CD4-positive, alpha-beta memory T cell (primary cell): ENCODE measurements at regions not wholly inside any gene's neighbourhood (a gene's known extent, or its start where the extent isn't known, plus 50 kb on each side); places are given as distances from the start of the nearest gene placed in this dataset.

Source experiments
- CTCF ChIA-PET: fragments of 350-600 bp; sonication (Branson Sonifier 250); formaldehyde crosslinking; loops from one replicate; lab custom pipeline; 2021; ENCODE audit warnings: inconsistent platforms; ENCODE audit not compliant: partially characterized antibody; lab: Charles Lee
- POLR2A ChIA-PET: fragments of 350-600 bp; sonication (Branson Sonifier 250); formaldehyde crosslinking; loops from one replicate; lab custom pipeline; 2021; ENCODE audit not compliant: partially characterized antibody; lab: Charles Lee
- DNase-seq, 5 donors: peaks; one replicate each; pipeline versions ENCODE4 v3.0.0 to v3.0.0-alpha.2; 2020 to 2022; ENCODE audit warnings: mixed read lengths in 1 of 5
- H3K27ac ChIP-seq: one replicate; pipeline ENCODE4 v1.7.0; 2013; ENCODE audit warnings: low read depth, low read length
- H3K27me3 ChIP-seq: 2 replicates; pipeline ENCODE4 v1.7.0; 2013; ENCODE audit warnings: mild to moderate bottlenecking, low read length, moderate library complexity; ENCODE audit not compliant: insufficient read depth
- H3K36me3 ChIP-seq: 2 replicates; pipeline ENCODE4 v1.7.0; 2013; ENCODE audit warnings: mild to moderate bottlenecking, low read length, moderate library complexity; ENCODE audit not compliant: insufficient read depth
- H3K4me1 ChIP-seq: 2 replicates; pipeline ENCODE4 v1.7.0; 2013; ENCODE audit warnings: mild to moderate bottlenecking, low read length, moderate library complexity; ENCODE audit not compliant: insufficient read depth
- H3K4me3 ChIP-seq, 2 donors: one replicate each; pipeline ENCODE4 v1.7.0; 2013; ENCODE audit warnings: low read length in 2 of 2, mild to moderate bottlenecking in 1 of 2
- H3K9me3 ChIP-seq, 2 donors: one replicate each; pipeline ENCODE4 v1.7.0; 2013; ENCODE audit warnings: low read length in 2 of 2, control low read depth in 1 of 2; ENCODE audit not compliant: control insufficient read depth in 1 of 2
- H3K27ac Mint-ChIP-seq, 7 donors: one replicate each; pipeline ENCODE4 v1.8.0; 2020 to 2021; ENCODE audit warnings: mixed read lengths in 7 of 7, mild to moderate bottlenecking in 6 of 7, inconsistent platforms in 3 of 7, moderate library complexity in 3 of 7
- H3K27me3 Mint-ChIP-seq, 2 donors: one replicate each; pipeline ENCODE4 v1.8.0; 2020 to 2021; ENCODE audit warnings: mixed read lengths in 2 of 2
- H3K36me3 Mint-ChIP-seq, 2 donors: one replicate each; pipeline ENCODE4 v1.8.0; 2020 to 2021; ENCODE audit warnings: mixed read lengths in 2 of 2, inconsistent platforms in 1 of 2, mild to moderate bottlenecking in 1 of 2
- H3K4me1 Mint-ChIP-seq, 4 donors: one replicate each; pipeline ENCODE4 v1.8.0; 2020 to 2021; ENCODE audit warnings: mixed read lengths in 4 of 4, mild to moderate bottlenecking in 1 of 4
- H3K4me3 Mint-ChIP-seq, 8 donors: one replicate each; pipeline ENCODE4 v1.8.0; 2020 to 2021; ENCODE audit warnings: mixed read lengths in 8 of 8, mild to moderate bottlenecking in 7 of 8, moderate library complexity in 6 of 8, inconsistent platforms in 3 of 8
- H3K9me3 Mint-ChIP-seq, 8 donors: one replicate each; pipeline ENCODE4 v1.8.0; 2020 to 2021; ENCODE audit warnings: mixed read lengths in 8 of 8, mild to moderate bottlenecking in 5 of 8, inconsistent platforms in 3 of 8, moderate library complexity in 1 of 8
- intact Hi-C: fragments of 100-400 bp; cut with micrococcal nuclease; formaldehyde crosslinking; loops from one replicate; pipeline ENCODE4 v1.15.1; 2023

GRCh38 chr9:79014929-79015699 is 556.7 kb upstream of the TLE4 start:
- intact Hi-C loops, result no loop called here
- peaks cover 0 to 3% (median 0%) of the 10 kb centered on the region in 8 donors for H3K9me3 Mint-ChIP-seq
- H3K27me3 Mint-ChIP-seq, result no peaks in the 10 kb centered on the region
- H3K4me1 Mint-ChIP-seq, result no peaks in the 10 kb centered on the region
- Histone ChIP-seq H3K4me1 (no peaks in the 10 kb centered on the region), H3K36me3 (no peaks in the 10 kb centered on the region), H3K4me3 (no peak overlapping the region), H3K27ac (no peak overlapping the region), H3K9me3 (no peaks in the 10 kb centered on the region), H3K27me3 (no peaks in the 10 kb centered on the region)
- H3K36me3 Mint-ChIP-seq, result no peaks in the 10 kb centered on the region
- no peak overlapping the region for H3K27ac Mint-ChIP-seq
- ChIA-PET CTCF (no interaction called here), POLR2A (no interaction called here)
- DNase-seq, result no peak
- no peak overlapping the region for H3K4me3 Mint-ChIP-seq

- H3K4me1 ChIP-seq, result no peaks in the 10 kb centered on the region
- Mint-ChIP-seq H3K9me3 (peaks cover 0 to 3% (median 0%) of the 10 kb centered on the region in 8 donors), H3K4me3 (no peak overlapping the region), H3K27ac (no peak overlapping the region), H3K4me1 (no peaks in the 10 kb centered on the region), H3K36me3 (no peaks in the 10 kb centered on the region), H3K27me3 (no peaks in the 10 kb centered on the region)
- no peaks in the 10 kb centered on the region for H3K27me3 ChIP-seq
- no peaks in the 10 kb centered on the region for H3K9me3 ChIP-seq
- no peak overlapping the region for H3K4me3 ChIP-seq
- no peaks in the 10 kb centered on the region for H3K36me3 ChIP-seq
- ChIA-PET POLR2A (no interaction called here), CTCF (no interaction called here)
- H3K27ac ChIP-seq, result no peak overlapping the region
- no peak for DNase-seq
- intact Hi-C loops, result no loop called here
These were observed 555.8 kb upstream of the TLE4 start for GRCh38 chr9:79015951-79016350.

- Histone ChIP-seq H3K27me3 (no peaks in the 10 kb centered on the region), H3K27ac (no peak overlapping the region), H3K4me1 (no peaks in the 10 kb centered on the region), H3K36me3 (no peaks in the 10 kb centered on the region), H3K4me3 (no peak overlapping the region), H3K9me3 (no peaks in the 10 kb centered on the region)
- Mint-ChIP-seq H3K27me3 (no peaks in the 10 kb centered on the region), H3K4me1 (no peaks in the 10 kb centered on the region), H3K4me3 (no peak overlapping the region), H3K9me3 (peaks cover 0 to 1% (median 0%) of the 10 kb centered on the region in 8 donors), H3K36me3 (no peaks in the 10 kb centered on the region), H3K27ac (no peak overlapping the region)
- intact Hi-C loops, result no loop called here
- CTCF ChIA-PET, result interaction anchor here (1.1 kb wide), 2 partner anchors 10 kb away, joined by 3 read pairs; no protein-coding TSS in a partner anchor
- POLR2A ChIA-PET, result no interaction called here
- no peak for DNase-seq
These were observed 551.5 kb upstream of the TLE4 start for GRCh38 chr9:79020276-79020675.

- POLR2A ChIA-PET, result no interaction called here
- Histone ChIP-seq H3K27me3 (no peaks in the 10 kb centered on the region), H3K36me3 (no peaks in the 10 kb centered on the region), H3K4me3 (no peak overlapping the region), H3K4me1 (no peaks in the 10 kb centered on the region), H3K27ac (no peak overlapping the region), H3K9me3 (no peaks in the 10 kb centered on the region)
- Mint-ChIP-seq H3K36me3 (no peaks in the 10 kb centered on the region), H3K9me3 (peaks cover 0 to 1% (median 0%) of the 10 kb centered on the region in 8 donors), H3K27ac (no peak overlapping the region), H3K27me3 (no peaks in the 10 kb centered on the region), H3K4me1 (no peaks in the 10 kb centered on the region), H3K4me3 (no peak overlapping the region)
- intact Hi-C loops, result no loop called here
- CTCF ChIA-PET, result no interaction called here
- DNase-seq, result no peak
These were observed 550.7 kb upstream of the TLE4 start for GRCh38 chr9:79021084-79021483.

- no peaks in the 10 kb centered on the region for H3K9me3 ChIP-seq
- H3K4me1 ChIP-seq, result no peaks in the 10 kb centered on the region
- Mint-ChIP-seq H3K27ac (no peak overlapping the region), H3K4me3 (no peak overlapping the region), H3K36me3 (no peaks in the 10 kb centered on the region), H3K27me3 (no peaks in the 10 kb centered on the region), H3K9me3 (peaks cover 0 to 1% (median 0%) of the 10 kb centered on the region in 8 donors), H3K4me1 (peaks cover 0 to 2% (median 0%) of the 10 kb centered on the region in 4 donors)
- POLR2A ChIA-PET, result no interaction called here
- no peaks in the 10 kb centered on the region for H3K27me3 ChIP-seq
- DNase-seq, result no peak
- no peak overlapping the region for H3K27ac ChIP-seq
- H3K4me3 ChIP-seq, result no peak overlapping the region
- no peaks in the 10 kb centered on the region for H3K36me3 ChIP-seq
- intact Hi-C loops, result no loop called here
- CTCF ChIA-PET, result no interaction called here
These were observed 548.6 kb upstream of the TLE4 start for GRCh38 chr9:79023134-79023580.

- H3K4me3 Mint-ChIP-seq, result no peak overlapping the region
- no peak for DNase-seq
- no peaks in the 10 kb centered on the region for H3K9me3 Mint-ChIP-seq
- no peaks in the 10 kb centered on the region for H3K27me3 Mint-ChIP-seq
- no peak overlapping the region for H3K27ac Mint-ChIP-seq
- H3K36me3 Mint-ChIP-seq, result no peaks in the 10 kb centered on the region
- Histone ChIP-seq H3K27me3 (no peaks in the 10 kb centered on the region), H3K9me3 (no peaks in the 10 kb centered on the region), H3K27ac (no peak overlapping the region), H3K4me1 (no peaks in the 10 kb centered on the region), H3K36me3 (no peaks in the 10 kb centered on the region), H3K4me3 (no peak overlapping the region)
- POLR2A ChIA-PET, result no interaction called here
- intact Hi-C loops, result no loop called here
- H3K4me1 Mint-ChIP-seq, result peaks cover 0 to 2% (median 0%) of the 10 kb centered on the region in 4 donors
- CTCF ChIA-PET, result no interaction called here
These were observed 545.4 kb upstream of the TLE4 start for GRCh38 chr9:79026316-79026715.

GRCh38 chr9:79028101-79028500 is 543.7 kb upstream of the TLE4 start:
- Histone ChIP-seq H3K27me3 (no peaks in the 10 kb centered on the region), H3K9me3 (no peaks in the 10 kb centered on the region), H3K36me3 (no peaks in the 10 kb centered on the region), H3K4me3 (no peak overlapping the region), H3K27ac (no peak overlapping the region), H3K4me1 (no peaks in the 10 kb centered on the region)
- no peak for DNase-seq
- ChIA-PET CTCF (no interaction called here), POLR2A (no interaction called here)
- H3K4me1 Mint-ChIP-seq, result peaks cover 0 to 2% (median 0%) of the 10 kb centered on the region in 4 donors
- intact Hi-C loops, result no loop called here
- no peak overlapping the region for H3K27ac Mint-ChIP-seq
- no peak overlapping the region for H3K4me3 Mint-ChIP-seq
- no peaks in the 10 kb centered on the region for H3K36me3 Mint-ChIP-seq
- no peaks in the 10 kb centered on the region for H3K9me3 Mint-ChIP-seq
- H3K27me3 Mint-ChIP-seq, result no peaks in the 10 kb centered on the region
